Stimulated activated CD4-positive, alpha-beta T cell treated with anti-CD3 and anti-CD28 coated beads, Interleukin-4, amount 100 ng/mL, for 1 hour (primary cell): ENCODE measurements at regions not wholly inside any gene's neighbourhood (a gene's known extent, or its start where the extent isn't known, plus 50 kb on each side); places are given as distances from the start of the nearest gene placed in this dataset.

Experiments
- DNase-seq: peaks from one replicate; pipeline ENCODE4 v3.0.0-alpha.2; 2020

DNA sequence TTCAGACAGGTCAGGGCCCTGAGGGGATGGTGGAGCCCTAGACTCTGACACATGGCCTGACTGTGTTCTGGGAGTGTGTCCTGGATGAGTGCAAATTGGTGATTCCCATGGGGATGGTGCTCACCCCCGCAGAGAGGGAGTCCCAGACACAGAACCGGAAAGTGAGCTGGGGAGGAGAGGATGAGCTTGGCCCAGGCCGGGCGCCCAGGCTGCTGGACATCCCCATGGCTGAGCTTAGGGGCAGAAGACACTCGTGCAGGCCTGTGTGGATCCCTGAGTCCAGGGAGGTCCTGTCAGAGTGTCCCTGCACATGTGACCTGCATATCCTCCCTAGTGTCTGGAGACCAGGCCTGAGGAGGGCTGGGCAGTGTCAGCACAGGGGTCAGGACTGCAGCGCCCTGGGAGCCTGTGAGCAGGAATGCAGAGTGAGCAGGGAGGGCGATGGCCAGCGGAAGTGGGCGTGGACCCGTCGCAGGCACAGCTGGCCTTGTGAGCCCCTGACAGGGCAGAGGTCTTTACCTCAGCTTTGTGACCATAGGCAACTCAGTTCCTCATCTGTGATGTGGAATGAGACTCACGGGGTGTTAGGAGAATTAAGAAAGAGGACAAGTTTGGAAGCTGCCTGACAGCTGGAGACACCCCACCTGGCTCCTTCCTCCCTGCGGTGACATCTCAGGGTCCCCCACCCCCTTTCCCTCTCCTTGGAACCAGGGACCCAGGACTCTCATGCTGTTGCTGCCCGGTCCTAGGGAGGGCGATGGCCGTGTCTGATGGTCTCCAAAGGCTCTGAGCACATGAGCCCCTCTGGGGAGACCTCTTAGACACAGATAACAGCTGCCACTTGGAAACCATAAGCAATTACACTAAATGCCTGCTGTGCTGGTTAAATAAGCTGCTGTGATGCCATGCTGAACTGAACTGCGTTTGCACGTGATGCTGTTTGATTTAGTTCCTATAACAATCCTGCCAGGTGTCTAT is 62.6 kb upstream of the HS6ST1 start:
- DNase-seq, result no peak

GRCh38 chr2:128384446-128384845 is 65.8 kb upstream of the HS6ST1 start:
- no peak for DNase-seq

DNA sequence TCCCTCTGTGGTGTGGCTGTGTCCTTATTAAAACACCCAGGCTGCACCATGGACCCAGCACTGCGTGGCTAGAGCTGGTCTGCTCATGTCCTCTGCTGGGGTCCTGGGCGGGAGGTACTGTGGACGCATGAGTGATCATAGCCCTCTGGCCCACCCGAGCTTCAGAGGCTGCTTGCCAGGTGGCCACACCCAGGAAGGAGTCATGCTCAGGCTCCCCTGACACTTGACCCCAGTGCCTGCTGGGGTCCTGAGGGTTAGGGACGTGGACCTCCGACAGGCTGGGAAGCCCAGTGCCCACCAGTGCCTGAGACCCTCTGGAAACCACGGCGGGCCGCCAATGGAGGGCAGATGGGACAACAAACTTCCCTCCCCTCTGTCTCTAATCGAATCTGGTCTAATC is 66.3 kb upstream of the HS6ST1 start:
- no peak for DNase-seq

GRCh38 chr2:128385365-128385764 is 66.7 kb upstream of the HS6ST1 start:
- DNase-seq, result no peak

DNA sequence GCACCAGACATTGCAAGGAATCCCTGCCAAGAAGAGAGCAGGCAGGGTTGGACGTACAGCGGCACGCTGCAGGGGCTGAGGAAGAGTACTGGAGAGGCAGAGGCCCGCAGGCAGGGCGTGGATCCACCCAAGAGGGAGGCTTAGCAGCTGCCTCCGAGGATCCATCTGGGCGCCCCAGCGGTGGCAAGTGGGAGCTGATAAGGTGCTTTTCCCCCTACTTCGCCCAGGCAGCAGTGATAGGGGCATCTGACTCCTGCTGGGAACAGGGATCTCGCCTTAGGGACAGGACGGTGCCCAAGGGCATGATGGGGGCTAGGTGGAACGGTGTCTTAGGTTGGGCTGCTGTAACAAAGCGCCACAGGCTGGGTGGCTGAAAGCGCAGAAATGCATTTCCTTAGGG is 67.4 kb upstream of the HS6ST1 start:
- DNase-seq, result no peak

- no peak for DNase-seq
Observed at GRCh38 chr2:128388499-128388941, 69.9 kb upstream of the HS6ST1 start.

DNA sequence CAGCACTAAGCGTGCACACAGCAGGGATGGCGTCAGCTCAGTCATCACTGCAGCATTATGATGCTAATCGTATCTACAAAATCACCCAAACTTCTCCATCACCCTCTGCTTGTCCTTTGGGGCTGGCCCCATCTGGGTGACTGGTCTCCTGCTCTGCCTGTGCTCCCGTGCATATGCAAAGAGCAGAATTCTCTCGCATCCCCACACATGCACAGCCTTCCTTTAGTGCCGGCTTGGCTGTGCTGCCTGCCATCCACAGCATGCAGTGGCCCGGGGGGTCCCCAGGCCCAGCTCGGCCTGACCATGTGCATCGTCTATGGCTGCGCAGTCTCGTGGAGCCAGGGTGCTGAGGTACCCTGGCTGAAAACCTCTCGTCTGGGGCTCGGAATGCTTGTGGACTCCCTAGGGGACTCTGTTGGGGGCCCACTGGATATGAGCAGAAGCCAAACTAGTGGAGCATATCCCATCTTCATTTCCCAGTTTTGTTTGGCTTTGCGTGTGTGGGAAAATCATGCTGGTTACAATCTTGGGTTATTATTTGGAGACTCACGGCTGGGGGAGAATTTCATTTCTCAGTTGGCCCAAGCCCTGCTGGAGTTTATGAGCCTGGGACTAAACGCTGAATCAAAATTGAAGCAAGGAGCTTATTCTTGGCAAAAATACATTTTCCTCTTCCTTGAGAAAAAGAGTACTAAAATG is 70.9 kb upstream of the HS6ST1 start:
- no peak for DNase-seq

DNA sequence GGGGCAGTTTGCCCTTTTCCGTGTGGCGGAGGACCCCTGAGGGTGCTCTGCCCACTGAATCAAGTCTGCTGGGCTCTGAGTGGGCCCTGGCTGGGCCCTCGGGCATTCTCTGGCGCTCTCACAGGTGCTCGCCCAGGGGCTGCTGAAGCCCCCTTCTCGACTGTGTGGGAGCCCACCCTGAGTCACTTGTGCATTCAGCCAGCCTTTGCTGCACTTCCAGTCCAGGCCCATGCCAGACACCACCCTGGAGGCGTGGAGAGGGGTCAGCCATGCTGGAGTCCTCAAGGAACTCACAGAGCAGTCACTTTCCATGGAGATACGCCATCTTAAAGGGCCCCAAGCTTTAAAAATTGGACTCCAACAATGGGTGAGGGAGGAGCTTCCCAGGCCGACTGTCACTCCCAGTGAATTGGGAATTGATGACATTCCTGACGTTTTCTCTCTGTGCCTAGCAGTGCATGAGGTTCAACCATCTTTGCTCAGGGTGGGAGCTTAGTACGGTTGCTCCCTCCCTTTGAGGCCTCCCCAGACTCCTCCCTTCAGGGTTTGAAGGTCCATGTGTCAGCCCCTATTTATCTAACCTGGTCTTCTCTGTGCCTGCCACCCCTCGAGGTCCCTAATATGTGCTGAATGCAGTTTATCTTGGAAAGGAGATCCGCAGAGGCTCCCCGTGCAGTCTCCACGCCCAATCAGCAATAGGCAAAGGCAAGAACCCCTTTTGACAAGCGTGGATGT is 71.8 kb upstream of the HS6ST1 start:
- no peak for DNase-seq

GRCh38 chr2:128390991-128391630 is 72.4 kb upstream of the HS6ST1 start:
- no peak for DNase-seq

GRCh38 chr2:128391679-128392078 is 73.0 kb upstream of the HS6ST1 start:
- no peak for DNase-seq

GRCh38 chr2:128392207-128392606 is 73.5 kb upstream of the HS6ST1 start:
- no peak for DNase-seq

GRCh38 chr2:128394007-128394730 is 75.5 kb upstream of the HS6ST1 start:
- DNase-seq, result no peak

- DNase-seq, result no peak
Observed at GRCh38 chr2:128395196-128395595, 76.5 kb upstream of the HS6ST1 start.

GRCh38 chr2:128395640-128396499 is 77.2 kb upstream of the HS6ST1 start:
- no peak for DNase-seq

DNA sequence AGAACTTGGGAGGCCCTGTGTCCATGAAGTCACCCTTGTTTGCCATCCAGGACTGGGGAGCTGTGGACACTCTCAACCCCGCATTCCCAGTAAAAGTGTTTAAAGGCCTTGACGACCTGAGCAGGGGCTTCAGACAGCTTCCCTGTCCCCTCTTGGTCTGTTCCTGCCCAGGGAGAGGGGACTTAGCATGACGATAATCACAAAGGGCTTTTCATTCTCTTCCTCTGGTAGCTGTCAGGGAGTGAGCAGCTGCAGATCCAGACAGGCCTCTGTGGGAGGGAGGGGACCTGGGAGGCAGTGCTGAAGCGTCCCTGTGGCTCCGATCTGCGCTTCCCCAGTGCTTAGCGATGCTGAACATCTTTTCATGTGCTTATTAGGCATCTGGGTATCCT is 77.8 kb upstream of the HS6ST1 start:
- no peak for DNase-seq

- no peak for DNase-seq
Observed at GRCh38 chr2:128396946-128397345, 78.3 kb upstream of the HS6ST1 start.

DNA sequence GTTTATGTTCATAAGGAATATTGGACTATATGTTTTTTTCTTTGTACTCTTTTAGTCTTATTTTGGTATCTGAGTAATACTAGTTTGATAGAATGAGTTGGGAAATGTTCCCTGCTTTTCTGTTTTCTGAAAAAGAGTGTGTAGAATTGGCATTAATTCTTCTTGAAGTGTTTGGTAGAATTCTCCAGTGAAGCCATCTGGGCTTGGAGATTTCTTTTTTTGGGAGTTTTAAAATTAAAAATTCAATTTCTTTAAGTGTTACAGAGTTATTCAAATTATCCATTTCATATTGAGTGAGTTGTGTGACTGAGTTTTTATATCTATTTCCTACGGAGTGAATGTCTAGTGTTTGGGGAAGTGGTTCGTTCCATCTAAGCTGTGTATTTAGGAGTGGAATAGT is 80.6 kb upstream of the HS6ST1 start:
- DNase-seq, result no peak

- DNase-seq, result no peak
Observed at GRCh38 chr2:128399690-128400291, 81.1 kb upstream of the HS6ST1 start.

DNA sequence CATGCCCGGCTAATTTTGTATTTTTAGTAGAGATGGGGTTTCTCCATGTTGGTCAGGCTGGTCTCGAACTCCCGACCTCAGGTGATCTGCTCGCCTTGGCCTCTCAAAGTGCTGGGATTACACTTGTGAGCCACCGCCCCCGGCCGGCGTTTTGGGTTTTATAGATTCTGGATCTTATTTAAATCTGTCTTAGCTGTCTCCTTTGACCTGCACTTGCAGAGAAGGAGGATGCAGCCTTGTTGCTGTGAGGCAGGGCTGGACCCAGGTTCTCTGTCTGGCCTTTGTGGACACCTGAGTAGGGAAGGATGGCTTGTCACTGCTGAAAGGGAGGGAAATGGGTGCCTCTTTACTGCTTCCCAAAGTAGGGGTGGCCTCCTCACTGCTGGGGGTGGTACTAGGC is 83.0 kb upstream of the HS6ST1 start:
- no peak for DNase-seq

- no peak for DNase-seq
Observed at GRCh38 chr2:128402911-128403670, 84.4 kb upstream of the HS6ST1 start.
